ENCODE measurements at regions not wholly inside any gene's neighbourhood (a gene's known extent, or its start where the extent isn't known, plus 50 kb on each side); places are given as distances from the start of the nearest gene placed in this dataset.

GRCh38 chr18:75527848-75528685 is 100.6 kb upstream of the SMIM21 start:
- TF ChIP-seq POLR2A (IDR thresholded peaks at IDR 0.05; ENCODE audit: low read length) (no peak), GATA1 (IDR thresholded peaks at IDR 0.05; ENCODE audit: low read depth, low read length) (no peak)
